Inflammatory macrophage (primary cell): ENCODE measurements at regions not wholly inside any gene's neighbourhood (a gene's known extent, or its start where the extent isn't known, plus 50 kb on each side); places are given as distances from the start of the nearest gene placed in this dataset.
"Not testable (repeated sequence)": the region's sequence is repeated elsewhere in the genome, so short reads cannot be mapped to it uniquely, and the experiment has no call there.

Source experiments
- DNase-seq, 2 donors: peaks; one replicate each; pipeline ENCODE4 v3.0.0-alpha.2; 2020 to 2022

GRCh38 chr15:85196697-85197096 is 183.7 kb upstream of the AKAP13 start:
- not testable (repeated sequence) for DNase-seq

- not testable (repeated sequence) for DNase-seq
Observed at GRCh38 chr15:85197582-85197981, 182.8 kb upstream of the AKAP13 start.

DNA sequence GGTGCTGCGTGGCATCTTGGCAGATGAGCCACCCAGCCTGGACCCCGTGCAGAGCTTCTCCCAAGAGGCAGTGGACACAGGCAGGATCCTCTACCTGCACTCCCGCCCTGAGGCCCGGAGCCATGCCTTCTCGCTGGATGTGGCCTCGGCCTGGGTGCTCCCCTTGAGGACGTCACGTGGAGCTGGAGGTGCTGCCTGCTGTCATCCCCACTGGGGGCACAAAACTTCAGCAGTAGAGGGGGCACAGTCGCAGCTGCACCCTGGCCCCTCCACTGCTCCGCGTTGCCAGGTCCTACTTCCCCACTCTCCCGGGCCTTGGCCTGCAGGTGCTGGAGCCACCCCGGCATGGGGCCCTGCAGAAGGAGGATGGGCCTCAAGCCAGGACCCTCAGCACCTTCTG is 182.0 kb upstream of the AKAP13 start:
- not testable (repeated sequence) for DNase-seq

DNA sequence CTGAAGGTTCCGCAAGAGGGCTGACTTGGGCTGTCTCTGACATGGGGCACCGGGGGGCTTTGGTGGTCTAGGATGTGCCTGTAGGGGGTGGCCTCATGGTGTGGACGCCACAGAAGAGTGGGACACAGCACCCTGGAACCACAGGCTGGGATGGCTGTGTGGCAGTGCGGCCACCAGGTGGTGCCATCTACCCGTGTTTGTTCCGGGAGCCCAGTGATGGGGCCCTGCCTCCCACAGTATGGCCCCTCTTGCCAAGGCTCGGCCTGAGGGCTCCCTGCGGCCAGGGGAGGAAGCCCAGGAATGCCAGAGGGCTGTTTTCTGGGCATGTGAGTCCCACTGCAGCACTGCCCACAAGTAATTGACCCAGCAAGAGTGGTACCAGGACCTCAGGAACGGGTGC is 180.2 kb upstream of the AKAP13 start:
- DNase-seq = not testable (repeated sequence)

- DNase-seq = not testable (repeated sequence)
Observed at GRCh38 chr15:85201118-85201793, 179.1 kb upstream of the AKAP13 start.

DNA sequence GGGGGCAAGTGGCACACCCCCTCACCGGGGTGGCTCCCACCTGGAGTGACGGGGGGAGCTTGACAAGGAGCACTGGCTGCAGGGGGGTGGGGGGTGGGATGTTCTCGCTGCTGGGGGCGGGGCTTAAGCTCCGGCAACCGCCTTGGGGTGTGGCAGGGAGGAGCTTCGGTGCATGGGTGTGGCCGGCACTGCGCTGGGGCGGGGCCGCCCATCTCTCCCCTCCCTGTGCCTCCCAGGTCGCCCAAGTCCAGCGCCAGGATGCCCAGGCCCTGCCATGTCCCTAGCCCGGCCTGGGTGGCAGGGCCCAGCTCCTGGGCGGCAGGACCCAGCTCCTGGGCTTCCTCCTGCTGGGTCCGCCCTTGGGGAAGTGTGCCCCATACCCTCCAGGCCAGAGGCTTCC is 175.9 kb upstream of the AKAP13 start:
- not testable (repeated sequence) for DNase-seq

DNA sequence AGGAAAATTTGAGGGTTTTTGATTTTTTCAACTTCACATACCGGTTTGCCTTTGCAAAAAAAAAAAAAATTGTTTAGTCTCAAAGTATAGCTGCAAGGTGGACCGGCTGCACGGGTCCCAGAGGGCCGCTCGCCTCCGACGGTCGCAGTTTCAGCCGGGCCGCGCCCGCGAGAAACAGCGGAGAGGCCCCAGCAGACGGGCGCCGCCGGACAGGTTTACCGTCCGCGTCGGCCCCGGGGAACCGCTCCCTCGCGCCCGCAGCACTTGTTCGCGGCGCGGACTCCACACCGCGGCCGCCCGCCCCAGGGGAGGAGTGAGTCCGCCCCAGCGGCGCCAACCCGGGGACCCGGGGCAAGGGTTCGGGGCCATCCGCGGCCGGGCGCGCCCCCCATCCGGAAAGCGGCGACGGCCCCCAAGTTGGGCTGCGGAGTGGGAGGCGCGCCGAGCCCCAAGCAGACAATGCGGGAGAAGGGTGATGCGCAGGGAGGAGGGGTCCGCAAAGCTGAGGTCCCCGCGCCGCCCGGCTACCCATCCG is 146.5 kb upstream of the AKAP13 start:
- not testable (repeated sequence) for DNase-seq

DNA sequence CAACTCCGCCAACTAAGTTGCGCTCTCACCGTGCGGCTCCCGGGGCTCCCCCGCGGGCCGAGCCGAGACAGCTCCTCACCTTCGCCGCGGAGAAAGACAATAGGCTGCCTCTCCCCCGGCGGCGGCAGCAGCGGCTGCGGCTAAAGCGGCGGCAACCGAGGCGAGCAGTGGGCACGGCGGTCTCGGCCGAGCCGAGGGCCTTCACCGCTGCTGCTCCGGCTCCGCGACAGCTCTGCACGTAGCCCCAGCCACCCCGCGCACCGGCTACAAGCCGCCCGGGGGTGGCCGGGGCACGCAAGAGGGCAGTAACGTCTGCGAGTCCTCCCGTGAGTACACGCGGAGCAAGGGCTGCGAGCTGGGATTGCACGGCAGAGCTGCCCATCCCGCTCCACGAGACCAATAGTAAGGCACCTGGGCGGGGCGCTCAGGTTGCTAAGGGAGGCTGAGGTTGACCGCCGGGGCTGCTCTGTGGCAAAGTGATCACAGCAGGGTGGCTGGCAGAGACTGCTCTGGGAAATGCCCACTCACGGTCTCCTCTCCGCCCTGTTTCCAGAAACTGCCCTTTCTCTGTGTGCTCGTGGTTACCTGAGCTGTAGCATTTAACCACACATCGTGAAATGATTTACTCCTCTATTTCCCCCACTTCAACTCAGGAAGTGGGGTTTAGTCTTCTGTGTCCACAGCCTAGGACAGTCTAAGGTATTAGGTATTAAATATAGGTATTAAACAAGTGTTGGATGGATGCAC is 145.8 kb upstream of the AKAP13 start:
- not testable (repeated sequence) for DNase-seq

- not testable (repeated sequence) for DNase-seq
Observed at GRCh38 chr15:85244056-85244455, 136.3 kb upstream of the AKAP13 start.

GRCh38 chr15:85250938-85251542 is 129.4 kb upstream of the AKAP13 start:
- not testable (repeated sequence) for DNase-seq

DNA sequence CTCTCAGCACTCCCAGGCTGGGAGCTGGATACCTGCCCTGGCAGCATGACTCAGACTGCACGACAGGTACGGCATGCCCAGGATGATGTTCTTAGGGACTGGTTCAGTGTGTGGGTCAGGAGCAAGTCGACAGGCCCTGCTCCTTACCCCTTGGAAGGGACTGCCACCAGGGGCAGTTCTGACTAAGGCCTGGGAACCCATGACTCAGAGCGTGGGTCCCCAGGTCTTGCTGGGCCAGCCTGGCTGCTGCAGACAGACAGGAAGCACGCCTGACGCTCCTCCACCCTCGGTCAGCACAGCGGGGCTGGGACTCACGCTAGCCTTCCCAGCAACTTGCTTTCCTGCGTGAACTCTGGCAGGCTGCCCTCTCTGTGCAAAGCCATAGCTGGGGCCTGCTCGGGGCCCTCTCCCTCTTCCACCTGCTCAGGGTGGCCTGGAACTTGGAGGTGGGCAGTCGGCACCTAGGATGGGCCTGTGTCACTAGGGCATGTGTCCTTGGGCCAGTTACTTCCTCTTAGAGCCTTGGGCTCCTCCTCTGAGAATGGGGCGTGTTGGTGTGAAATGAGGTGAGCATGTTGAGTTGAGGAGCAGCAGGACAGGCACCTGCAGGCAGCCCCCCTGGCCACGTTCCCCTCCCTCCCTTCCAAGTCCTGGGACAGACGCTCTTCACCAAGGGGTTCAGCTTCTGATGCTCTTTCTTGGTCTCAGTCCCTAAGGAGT is 127.0 kb upstream of the AKAP13 start:
- not testable (repeated sequence) for DNase-seq

GRCh38 chr15:85254961-85255360 is 125.4 kb upstream of the AKAP13 start:
- not testable (repeated sequence) for DNase-seq

GRCh38 chr15:85255502-85255901 is 124.9 kb upstream of the AKAP13 start:
- not testable (repeated sequence) for DNase-seq

DNA sequence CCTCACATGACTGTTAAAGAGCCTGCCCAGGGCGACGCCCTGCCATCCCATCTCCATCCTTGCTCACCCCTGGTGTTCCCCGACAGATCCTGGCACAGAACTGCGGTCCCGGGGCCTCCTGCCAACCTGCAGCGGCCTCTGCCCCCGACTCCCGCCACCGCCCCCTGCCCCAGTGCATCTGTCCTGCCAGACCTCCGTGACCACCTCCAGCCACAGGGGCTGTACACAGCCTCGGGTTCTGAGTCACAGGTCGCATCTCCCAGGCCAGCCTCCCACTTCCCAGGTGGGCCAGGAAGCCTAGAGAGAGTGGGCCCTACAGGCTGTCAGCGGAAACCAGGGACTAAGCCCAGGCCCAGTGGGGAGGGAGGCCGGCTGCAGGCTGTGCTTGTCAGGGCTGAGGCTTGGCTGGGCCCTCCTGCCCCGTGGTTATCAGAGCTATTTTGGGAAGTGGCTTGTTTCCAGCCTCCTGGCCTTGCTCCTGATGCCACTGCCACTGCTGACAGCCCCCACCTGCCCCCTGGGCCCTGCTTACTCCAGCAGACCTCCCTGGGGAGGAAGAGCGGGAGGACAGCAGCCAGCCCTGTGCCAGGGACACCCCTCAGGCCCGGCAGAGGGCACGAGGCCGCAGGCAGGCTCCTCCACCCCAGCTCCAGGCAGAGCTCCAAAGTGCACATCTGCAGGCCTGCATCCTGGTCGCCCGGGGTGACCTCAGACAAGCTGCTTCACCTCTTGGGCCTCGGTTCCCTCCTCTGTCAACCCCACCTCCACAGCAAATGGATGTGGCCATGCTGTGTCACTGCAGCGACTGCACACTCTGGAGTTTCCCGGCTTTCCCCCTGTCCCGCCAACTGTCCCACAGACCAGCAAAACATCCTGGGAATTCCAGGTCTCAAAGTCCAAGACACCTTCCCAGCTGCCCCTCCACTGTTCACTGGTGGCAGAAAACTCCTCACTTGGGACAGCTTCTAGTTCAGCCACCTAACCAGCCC is 124.1 kb upstream of the AKAP13 start:
- not testable (repeated sequence) for DNase-seq

DNA sequence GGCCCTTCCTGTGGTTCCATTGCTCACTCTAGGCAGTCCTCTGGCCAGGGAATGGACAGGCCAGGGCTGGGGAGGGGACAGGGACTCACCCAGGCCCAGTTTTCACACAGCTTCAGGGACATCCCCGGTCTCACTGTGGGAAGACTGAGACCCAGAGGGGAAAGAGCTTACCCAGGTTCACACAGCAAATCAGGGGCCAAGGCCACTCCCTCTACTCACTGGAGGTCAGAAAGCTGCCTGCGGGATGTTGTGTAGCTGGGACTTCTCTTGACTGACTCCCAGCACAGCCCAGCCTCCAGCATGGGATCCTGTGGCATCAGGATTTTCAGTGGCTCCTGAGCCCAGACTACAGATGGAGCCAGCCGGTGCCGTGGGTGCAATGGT is 122.3 kb upstream of the AKAP13 start:
- not testable (repeated sequence) for DNase-seq

- not testable (repeated sequence) for DNase-seq
Observed at GRCh38 chr15:85258559-85259209, 121.7 kb upstream of the AKAP13 start.

GRCh38 chr15:85260526-85260925 is 119.9 kb upstream of the AKAP13 start:
- not testable (repeated sequence) for DNase-seq

DNA sequence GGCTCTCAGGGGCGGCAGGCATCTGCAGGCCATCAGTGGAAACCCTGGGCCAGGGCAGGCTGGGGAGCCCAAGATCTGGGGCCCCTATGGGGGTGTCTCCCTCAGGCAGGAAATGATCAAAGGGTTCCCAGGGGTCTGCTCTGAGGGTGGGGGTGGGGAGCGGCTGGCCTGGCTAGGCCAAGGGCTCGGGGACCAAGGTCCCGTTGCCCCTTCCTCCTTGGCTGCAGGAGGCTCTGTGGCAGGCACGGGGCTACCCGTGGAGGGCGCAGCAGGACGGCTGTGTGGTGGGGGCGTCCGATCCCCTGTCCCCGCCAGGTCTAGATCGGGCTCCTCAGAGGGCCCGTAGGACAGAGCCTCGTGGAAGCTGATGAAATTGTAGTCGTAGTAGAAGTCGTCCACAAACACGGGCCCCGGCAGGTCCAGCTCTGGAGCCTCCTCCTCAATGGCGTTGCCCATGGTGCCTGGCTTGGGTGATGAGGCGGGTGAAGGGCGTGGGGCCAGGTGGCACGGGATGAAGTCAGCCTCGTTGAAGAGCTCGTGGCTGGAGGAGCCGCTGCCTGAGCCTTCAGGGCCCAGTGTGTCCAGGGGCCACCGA is 117.8 kb upstream of the AKAP13 start:
- DNase-seq = not testable (repeated sequence)

DNA sequence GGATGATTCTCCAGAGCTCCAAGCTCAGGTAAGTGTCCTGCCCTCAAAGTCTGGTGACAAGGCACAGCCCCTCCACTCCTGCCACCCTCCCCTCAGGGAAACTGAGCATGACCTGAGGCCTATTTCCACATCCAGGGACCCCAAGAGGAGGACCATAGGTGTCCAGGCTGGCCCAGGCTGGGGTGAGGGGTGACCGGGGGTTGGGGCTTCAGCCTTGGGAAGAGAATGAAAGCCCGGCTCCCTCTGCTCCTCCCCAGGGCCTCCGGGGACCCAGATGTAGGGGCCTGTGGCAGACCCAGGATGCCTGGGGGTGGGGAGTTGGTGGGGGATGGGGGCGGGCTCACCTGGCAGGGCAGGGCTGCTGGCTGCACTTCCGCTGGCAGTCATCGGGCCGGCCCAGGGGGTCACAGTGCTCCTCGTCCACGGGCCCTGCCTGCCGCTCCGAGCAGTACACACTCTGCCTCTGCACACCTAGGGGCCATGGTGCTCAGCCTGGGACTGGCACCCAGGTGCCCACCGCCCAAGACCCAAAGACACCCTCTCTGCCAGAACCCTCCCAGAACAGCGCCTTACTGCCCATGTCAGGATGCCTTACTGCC is 116.5 kb upstream of the AKAP13 start:
- DNase-seq = not testable (repeated sequence)
